ENCODE measurements at regions not wholly inside any gene's neighbourhood (a gene's known extent, or its start where the extent isn't known, plus 50 kb on each side); places are given as distances from the start of the nearest gene placed in this dataset.

- no peak for DNase-seq (ENCODE audit: low spot score)
- intact Hi-C loops (cut with DNase I) = no loop called here
These were observed 247.4 kb upstream of the C1orf174 start for GRCh38 chr1:4147509-4147908.

GRCh38 chr1:4149281-4149680, 249.2 kb upstream of the C1orf174 start:
- no peak for DNase-seq (ENCODE audit: low spot score)
- intact Hi-C loops (cut with DNase I) = no loop called here

- DNase-seq (ENCODE audit: low spot score) = no peak
- intact Hi-C loops (cut with DNase I) = no loop called here
These were observed 249.8 kb upstream of the C1orf174 start for GRCh38 chr1:4149831-4150230.

GRCh38 chr1:4150262-4150661, 250.2 kb upstream of the C1orf174 start:
- no peak for DNase-seq (ENCODE audit: low spot score)
- intact Hi-C loops (cut with DNase I) = no loop called here

GRCh38 chr1:4152266-4152665, 252.2 kb upstream of the C1orf174 start:
- no peak for DNase-seq (ENCODE audit: low spot score)
- intact Hi-C loops (cut with DNase I) = no loop called here

- no peak for DNase-seq (ENCODE audit: low spot score)
- intact Hi-C loops (cut with DNase I) = no loop called here
These were observed 253.5 kb upstream of the C1orf174 start for GRCh38 chr1:4153571-4153970.

- no peak for DNase-seq (ENCODE audit: low spot score)
- intact Hi-C loops (cut with DNase I) = no loop called here
These were observed 256.3 kb upstream of the C1orf174 start for GRCh38 chr1:4156241-4156973.

GRCh38 chr1:4160181-4160580, 260.1 kb upstream of the C1orf174 start:
- intact Hi-C loops (cut with DNase I) = no loop called here
- no peak for DNase-seq (ENCODE audit: low spot score)

- intact Hi-C loops (cut with DNase I) = no loop called here
- no peak for DNase-seq (ENCODE audit: low spot score)
These were observed 261.4 kb upstream of the C1orf174 start for GRCh38 chr1:4161366-4162006.

- intact Hi-C loops (cut with DNase I) = no loop called here
- DNase-seq (ENCODE audit: low spot score) = no peak
These were observed 264.9 kb upstream of the C1orf174 start for GRCh38 chr1:4164965-4165364.

- DNase-seq (ENCODE audit: low spot score) = no peak
- intact Hi-C loops (cut with DNase I) = no loop called here
These were observed 265.7 kb upstream of the C1orf174 start for GRCh38 chr1:4165686-4166300.

- intact Hi-C loops (cut with DNase I) = no loop called here
- no peak for DNase-seq (ENCODE audit: low spot score)
These were observed 266.6 kb upstream of the C1orf174 start for GRCh38 chr1:4166713-4167112.

GRCh38 chr1:4169991-4170390, 269.9 kb upstream of the C1orf174 start:
- intact Hi-C loops (cut with DNase I) = no loop called here
- peak; percentile 56 for DNase-seq (ENCODE audit: low spot score)

GRCh38 chr1:4170548-4171340, 270.7 kb upstream of the C1orf174 start:
- DNase-seq (ENCODE audit: low spot score) = peak; percentile 67
- intact Hi-C loops (cut with DNase I) = no loop called here

- intact Hi-C loops (cut with DNase I) = no loop called here
- peak; percentile 63 for DNase-seq (ENCODE audit: low spot score)
These were observed 271.7 kb upstream of the C1orf174 start for GRCh38 chr1:4171480-4172450.

- intact Hi-C loops (cut with DNase I) = no loop called here
- peak; percentile 53 for DNase-seq (ENCODE audit: low spot score)
These were observed 272.9 kb upstream of the C1orf174 start for GRCh38 chr1:4172644-4173599.

- DNase-seq (ENCODE audit: low spot score) = peak; percentile 15
- intact Hi-C loops (cut with DNase I) = no loop called here
These were observed 273.7 kb upstream of the C1orf174 start for GRCh38 chr1:4173731-4174130.

Measured in cardiac septum (tissue), 1 donor.